HG03060 (cell line): ENCODE measurements at regions not wholly inside any gene's neighbourhood (a gene's known extent, or its start where the extent isn't known, plus 50 kb on each side); places are given as distances from the start of the nearest gene placed in this dataset.

ENCODE experiments used
- ATAC-seq: cut with Tn5 transposase; IDR thresholded peaks from one replicate; pipeline ENCODE4 v1.9.1; 2021; ENCODE audit warnings: low read depth, moderate number of reproducible peaks; ENCODE audit not compliant: unreplicated experiment

DNA sequence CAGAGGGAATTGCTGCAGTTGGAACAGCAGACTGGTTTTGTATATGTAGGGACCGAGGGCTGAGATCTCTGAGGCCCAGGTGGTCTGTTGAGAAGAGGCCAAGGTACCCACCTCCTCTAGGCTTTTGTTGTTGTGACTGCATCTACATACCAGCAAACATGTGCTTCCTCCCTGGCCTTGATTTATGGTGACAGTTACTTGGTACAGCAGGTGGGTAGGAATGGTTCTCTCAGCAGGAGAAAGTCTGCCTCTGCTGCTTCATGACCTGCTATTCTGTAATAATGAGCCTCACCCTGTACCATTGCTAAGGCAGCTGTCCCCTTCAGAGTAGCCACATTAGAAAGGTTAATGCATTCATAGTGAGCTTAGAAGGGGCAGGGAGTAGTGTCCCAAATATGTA lies 196.7 kb upstream of the PELI2 start:
- no peak for ATAC-seq

DNA sequence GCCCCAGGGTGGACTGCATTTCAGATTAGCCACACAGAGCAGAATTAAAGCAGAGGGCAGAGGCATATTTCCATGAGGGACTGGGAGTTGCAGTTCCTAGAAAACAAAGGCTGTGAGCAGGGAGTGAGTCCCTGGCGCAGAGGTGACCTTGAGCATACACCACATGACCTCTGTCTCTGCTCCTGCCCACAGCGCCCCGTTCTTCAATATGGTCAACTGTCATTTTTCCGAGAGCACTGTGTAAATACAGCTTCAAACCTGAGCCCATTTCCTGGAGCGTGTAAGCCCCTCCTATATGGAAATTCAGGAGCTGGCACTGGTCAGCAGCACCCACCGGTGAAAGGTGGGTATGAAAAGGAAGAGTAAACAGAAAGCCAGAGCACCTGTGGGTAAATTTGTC lies 192.2 kb upstream of the PELI2 start:
- ATAC-seq: no peak

DNA sequence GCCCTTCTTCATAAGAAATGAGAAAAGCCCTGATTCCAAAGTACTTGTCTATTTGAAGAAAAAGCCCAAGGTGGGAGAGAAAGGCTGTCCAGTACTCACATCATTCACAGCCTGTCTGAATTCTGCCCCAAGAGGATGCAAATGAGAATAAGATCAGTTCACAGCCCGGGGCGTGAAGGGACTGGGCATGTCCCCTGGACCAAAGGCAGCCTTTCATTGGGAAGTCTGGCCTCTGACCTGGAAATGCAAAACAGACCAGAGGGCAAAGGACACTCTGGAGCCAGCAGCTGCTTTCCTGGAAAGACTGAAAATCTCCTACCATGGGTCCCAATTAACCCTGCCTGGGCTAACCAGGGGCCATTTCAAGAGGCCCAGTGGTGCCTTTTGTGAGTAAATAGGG lies 191.2 kb upstream of the PELI2 start:
- ATAC-seq: no peak

DNA sequence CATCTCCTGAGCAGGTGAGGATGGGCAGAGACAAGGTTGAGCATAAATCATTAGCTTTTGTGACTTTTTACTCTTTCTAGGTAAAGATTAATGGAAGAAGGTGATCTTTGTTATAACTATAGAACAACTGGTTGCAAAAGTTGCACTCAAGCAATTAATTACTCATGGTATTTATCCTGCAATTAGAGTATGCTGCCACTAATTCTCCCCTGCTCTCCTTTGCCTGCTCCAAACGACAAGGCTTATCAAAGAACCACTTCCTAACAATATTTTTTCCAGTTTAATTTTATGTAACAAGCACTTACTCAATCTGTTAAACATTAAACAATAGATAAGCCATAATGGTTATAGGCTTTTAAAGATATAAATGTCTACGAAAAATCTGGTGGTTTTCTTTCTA lies 189.9 kb upstream of the PELI2 start:
- no peak for ATAC-seq

DNA sequence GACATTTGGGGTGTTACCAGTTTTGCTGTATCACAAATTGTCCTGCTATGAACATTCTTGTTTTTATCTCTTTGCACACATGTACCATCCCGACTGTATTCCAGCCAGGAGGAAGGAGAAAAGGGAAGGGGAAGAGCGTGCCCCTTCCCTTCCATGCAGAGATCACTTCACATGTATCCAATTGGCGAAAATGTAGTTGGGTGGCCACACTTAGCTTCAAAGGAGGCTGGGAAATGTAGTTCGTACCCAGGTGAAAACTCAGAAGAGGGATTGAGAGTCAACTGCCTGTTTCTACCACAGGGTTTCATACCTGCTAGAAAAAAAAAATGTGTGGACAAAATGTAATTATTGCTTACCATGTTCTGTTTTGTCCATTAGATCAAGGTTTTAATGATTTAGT lies 189.1 kb upstream of the PELI2 start:
- no peak for ATAC-seq

DNA sequence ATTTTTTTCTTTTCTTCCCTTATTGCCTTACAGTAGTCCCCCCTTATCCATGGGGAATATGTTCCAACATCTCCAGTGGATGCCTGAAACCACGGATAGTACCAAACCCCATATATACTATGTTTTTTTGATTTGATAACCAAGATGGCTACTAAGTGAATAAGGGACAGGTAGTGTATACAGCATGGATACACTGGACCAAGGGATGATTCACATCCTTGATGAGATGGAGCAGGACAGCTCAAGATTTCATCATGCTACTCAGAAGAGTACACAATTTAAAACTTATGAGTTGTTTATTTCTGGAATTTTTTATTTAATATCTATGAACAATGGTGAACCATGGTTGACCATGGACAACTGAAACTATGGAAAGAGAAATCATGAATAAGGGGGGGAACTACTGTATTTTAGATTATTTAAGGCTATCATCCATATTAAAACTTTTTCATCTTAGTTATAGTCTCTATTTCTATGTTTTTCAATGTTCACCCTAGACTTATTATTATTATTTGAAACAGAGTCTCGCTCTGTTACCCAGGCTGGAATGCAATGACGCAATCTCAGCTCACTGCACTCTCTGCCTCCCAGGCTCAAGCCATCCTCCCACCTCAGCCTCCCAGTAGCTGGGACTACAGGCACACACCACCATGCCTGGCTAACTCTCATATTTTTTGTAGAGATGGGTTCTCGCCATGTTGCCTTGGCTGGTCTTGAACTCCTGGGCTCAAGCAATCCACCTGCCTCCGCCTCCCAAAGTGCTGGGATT lies 188.0 kb upstream of the PELI2 start:
- ATAC-seq: no peak

DNA sequence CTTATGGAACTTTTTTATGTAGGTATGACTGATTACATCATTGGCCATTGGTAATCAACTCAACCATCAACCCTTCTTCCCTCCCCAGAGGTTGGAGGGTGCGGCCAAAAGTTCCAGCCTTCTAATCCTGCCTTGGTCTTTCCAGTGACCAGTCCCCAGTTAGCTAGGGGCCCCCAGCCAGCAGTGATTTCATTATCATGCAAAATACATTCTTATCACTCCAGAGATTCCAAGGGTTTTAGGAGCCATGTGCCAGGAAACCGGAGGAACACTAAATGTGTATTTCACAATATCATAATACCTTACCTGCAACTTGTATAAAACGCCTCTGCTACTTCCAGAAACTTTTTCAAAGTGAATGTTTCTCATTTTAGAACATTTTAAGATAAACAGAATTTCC lies 181.5 kb upstream of the PELI2 start:
- ATAC-seq: no peak

DNA sequence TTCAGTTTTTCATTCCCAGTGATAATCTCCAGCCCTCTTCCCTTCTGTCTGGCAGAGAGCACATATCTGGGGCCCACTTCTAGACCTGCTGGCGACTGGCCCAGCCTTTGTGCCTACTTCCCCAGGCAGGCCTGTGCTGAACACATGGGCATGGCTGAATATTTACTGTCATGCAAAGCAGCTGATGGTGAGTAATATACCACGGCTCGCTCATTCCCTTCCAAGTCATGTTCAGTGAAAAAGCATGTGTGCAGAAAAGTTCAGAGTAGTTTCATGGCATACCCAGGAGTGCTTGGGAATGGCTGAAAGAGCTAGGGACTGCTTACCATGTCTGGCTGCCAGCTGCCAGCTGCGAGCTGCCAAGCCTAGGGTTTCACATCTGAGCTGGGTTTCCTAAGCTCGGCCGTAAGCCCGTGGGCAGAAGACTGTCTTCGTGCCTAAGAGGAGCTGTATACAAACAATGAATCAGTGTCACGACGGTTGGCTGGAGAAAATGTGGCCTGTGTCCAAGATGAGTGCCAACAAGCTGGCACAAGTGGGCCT lies 179.9 kb upstream of the PELI2 start:
- no peak for ATAC-seq

DNA sequence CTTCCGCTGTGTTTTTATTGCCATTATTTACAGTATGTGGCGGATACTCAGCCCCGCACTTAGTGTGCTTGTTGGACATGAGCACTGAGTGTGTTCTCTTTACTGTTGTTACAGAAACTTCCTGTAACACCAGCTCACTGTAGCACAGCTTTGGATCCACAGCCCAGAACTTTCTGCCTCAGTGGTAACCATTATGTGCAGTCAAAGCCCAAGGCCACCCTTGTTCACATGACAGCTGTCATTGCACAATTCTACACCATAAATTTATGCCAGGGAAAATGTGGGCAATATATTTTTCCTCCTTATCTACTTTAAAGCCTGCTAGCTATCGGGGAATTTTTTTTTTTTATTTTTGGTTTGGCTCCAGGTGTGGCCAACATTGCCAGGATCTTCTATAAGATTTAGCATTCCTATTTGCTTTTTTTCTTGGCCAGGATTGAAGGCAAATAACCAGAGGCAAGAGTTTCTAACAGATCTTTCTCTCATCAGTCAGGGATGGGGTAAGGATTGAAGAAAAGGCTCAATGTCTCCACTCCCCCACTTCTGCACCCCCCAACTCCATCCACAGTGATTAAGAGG lies 176.0 kb upstream of the PELI2 start:
- no peak for ATAC-seq

DNA sequence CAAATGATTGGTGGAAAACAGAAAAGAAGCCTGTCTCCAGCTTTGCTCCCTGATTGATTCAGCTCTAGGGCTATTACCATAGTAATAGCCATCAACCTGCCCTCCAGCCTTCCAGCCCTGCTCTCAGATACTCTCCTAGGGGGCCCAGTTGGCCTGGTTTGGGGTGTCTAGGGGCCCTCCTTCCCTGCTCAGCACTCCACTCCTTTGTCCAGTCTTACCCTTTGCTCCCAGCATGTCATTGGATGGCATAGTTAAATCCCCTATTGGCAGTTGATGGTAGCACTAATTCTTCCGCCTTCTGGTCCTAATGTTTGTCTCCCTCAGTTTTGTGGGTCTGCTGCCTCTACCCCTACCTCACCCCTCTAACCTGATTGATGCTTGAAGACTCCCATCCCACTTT lies 175.4 kb upstream of the PELI2 start:
- no peak for ATAC-seq

DNA sequence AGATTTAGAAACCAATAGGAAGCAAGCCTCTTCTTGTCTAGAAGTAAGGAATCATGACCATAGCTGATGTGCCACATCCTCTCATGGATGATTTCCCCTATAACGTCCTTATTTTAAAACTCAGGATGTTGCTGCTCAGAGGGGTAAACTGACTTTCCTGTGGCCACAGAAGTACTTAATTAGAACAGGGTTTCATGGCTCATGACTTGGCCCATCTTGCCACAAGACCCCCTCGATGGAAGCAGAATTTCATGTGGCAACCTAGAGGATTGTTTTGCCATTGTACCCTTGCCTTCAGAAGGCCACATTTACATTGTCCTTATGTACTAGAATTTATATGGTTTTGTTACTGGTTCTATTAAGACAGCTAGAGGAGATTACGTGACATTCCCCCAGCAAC lies 173.5 kb upstream of the PELI2 start:
- no peak for ATAC-seq

DNA sequence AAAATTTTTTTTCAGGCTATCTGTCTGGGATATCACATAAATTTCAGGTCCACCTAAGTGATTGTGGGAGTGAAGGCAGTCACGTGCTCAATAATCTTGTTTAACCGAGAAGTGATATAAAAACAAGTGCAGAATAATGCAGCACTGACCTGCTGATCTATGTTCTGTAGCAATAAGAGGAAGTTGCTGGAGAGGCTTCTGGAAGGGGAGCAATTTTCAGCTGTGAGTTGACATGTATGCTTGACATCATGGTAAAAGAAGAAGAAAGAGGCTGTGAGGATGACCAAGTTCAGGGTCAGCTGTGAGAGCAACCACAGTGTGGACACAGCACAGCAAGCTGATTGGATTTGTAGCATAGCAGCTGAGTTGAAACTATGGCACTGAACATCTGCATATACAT lies 172.0 kb upstream of the PELI2 start:
- no peak for ATAC-seq

DNA sequence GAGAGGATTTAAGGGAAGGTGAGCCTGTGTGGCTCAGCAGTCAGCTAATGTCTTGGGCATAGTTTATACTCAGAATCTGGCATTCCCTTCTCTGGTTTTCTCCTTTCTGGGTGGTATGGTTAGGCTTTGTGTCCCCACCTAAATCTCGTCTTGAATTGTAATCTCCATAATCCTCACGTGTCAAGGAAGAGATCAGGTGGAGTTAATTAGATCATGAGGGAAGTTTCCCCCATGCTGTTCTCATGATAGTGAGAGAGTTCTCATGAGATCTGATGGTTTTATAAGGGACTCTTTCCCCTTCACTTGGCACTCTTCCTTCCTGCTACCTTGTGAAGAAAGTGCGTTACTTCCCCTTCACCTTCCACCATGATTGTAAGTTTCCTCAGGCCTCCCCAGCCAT lies 169.8 kb upstream of the PELI2 start:
- ATAC-seq: no peak

DNA sequence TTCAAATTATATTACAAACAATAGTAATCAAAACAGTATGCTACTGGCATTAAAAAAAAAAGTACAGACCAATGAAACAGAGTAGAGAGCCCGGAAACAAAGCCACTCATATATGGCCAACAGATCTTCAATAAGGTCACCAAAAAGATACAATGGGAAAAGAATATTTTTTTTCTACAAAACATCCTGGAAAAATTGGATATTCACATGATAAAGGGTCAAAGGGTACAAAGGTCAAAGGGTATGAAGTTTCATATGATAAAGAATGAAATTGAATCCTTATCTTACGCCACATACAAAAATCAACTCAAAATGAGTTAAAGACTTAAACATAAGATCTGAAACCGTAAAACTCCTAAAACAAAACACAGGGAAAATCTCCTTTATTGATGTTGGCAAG lies 168.5 kb upstream of the PELI2 start:
- no peak for ATAC-seq

DNA sequence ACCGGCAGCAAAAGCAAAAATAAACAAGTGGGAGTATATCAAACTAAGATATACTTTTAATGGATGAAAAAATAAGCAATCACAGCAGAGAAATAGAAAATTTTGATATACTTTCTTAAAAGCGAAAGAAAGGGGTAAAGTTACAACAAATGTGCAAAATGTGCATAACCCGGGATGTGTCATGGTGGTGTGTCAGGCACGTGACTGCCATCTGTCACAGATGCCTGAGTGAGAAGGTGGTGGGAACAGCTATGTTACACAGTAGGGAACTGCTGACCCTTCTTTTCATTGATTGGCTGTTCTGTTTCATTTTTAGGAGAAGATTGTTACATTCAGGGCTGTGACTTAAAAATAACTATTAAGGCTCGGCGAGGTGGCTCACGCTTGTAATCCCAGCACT lies 168.1 kb upstream of the PELI2 start:
- no peak for ATAC-seq

DNA sequence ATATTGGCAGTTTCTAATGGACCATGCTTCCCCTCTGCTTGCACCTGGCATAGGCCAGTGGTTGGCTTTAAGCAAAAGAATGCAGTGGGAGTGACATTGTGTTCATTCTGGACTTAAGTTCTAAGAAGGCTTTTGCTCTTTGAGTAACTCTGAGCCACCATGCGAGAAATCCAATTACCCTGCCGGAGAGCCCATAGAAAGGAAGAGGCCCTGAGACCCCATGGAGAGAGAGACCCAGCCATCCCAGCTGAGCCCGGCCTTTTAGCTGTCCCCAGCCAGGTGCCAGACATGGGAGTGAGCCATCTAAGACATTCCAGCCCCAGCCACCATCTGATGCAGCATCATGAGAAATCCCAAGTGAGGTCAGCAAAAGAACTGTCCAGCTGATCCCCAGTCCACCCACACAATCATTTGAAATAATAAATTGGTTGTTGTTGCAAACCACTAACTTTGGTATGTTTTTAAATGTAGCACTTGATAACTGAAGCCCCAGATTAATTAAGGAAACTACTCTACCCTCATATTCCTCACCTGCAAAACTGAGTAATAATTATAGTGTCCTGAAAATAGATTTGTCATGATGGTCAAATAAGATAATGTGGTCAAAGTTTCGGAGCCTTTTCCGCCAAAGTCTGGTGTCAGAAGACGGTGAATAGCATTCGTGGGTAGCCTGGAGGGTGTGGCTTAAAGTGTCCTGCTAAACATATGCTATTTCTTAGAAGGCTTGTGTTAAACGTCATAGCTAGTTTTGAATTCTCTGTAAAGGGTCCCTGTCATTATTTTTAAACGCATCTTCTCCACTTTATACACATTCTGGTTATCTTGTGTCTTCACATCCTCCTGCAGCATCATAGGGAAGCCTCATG lies 166.6 kb upstream of the PELI2 start:
- ATAC-seq: no peak

DNA sequence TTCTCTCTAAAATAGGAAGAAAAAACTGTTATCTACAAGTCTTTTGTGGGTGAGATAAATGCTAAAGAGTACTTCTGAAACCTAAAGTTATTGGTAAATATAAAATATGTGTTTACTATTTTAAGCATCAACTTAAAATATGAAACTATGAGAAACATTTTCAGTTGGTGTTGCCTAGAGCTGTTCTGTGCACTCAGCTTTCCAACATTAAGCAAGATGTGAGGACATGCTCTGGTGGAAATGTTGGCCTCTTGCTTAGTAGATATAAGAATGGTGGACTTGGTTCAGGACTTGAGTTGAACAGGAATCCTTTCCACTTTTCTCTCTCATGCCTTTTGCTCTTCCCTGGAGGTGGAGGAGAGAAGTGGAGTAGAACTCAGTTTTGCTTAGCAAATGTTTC lies 164.1 kb upstream of the PELI2 start:
- no peak for ATAC-seq

DNA sequence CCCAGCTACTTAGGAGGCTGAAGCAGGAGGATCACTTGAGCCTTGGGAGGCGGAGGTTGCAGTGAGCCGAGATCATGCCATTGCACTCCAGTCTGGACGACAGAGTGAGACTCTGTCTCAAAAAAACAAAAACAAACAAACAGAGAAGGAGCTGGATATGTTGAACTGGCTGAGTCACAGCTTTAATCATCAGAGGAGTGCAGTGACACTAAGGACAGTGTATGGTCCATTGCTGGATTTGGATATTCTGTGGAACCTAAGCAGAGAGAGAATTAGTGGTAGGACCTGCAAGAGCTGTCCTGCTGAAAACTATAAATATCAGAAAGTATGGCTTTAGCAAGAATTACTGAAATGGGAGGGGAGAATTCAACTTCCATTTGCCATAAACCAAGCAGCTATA lies 163.0 kb upstream of the PELI2 start:
- ATAC-seq: no peak

DNA sequence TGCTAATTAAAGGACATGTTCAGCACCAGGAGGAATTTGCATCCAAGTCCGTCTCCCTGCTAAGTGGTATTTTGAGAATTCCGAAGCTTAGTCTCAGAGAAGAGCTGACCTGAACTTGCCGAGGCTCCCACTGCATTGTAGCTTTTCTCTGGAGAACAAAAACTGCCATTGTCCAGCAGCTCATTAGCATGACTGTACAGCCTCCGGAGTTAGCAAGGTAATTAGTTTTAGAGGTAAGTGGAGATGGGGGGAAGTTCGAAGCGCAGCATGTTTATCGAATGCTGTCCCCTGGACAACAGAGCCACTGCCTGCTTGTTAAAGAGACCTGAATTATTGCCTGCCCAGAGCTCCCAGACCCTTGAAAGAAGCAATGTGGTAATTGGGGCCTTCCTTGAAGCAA lies 160.3 kb upstream of the PELI2 start:
- ATAC-seq: no peak

DNA sequence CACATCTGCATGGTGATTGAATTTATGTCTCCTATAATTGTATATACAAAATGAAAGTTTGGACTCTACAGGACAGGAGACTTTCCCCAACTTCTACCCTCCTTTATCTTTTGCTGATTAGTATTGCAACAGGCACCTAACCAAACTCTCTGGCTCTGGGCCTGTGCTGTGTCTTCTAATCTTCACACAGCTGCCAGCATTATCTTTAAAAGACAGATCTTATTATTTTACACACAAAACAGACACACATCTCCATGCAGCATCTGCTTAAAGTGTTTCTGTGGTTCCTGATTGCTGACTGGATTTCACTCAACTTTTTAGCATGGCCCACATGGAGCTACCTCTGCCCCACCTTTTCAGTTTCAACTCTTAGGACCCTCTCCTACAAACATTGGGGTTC lies 154.9 kb upstream of the PELI2 start:
- ATAC-seq: no peak

DNA sequence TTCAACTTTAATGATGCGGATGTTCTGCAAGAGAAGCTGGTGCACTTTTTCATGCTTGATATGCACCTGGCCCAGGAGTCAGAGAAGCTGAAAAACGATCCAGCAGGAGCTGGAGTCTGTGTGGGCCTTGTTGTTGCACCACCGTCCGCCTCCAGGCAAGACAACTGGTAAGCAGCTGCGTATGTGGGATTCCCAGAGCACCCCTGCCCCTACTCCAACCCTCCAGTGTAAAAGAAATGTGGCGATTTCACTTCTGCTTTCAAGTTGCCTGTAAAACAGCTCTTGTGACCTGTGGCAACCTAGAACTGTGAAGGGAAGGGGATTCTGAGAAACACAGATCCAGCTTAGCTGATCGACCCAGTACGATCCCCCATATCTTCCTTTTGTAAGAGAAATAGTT lies 154.1 kb upstream of the PELI2 start:
- no peak for ATAC-seq
